Activated CD4-positive, alpha-beta T cell treated with anti-CD3 and anti-CD28 coated beads, Interleukin-2, amount 10 ng/mL, durations not matched to agents 24 days and 14 days (primary cell): ENCODE measurements at regions not wholly inside any gene's neighbourhood (a gene's known extent, or its start where the extent isn't known, plus 50 kb on each side); places are given as distances from the start of the nearest gene placed in this dataset.
A peak's percentile ranks its signal among the peaks of the same experiment; 100 is the strongest.

ENCODE experiments used
- DNase-seq: peaks from one replicate; pipeline ENCODE4 v3.0.0; 2022
- H3K27ac Mint-ChIP-seq: one replicate; pipeline ENCODE4 v1.8.0; 2022; ENCODE audit warnings: mild to moderate bottlenecking, mixed read lengths
- H3K27me3 Mint-ChIP-seq: one replicate; pipeline ENCODE4 v1.8.0; 2022; ENCODE audit warnings: mixed read lengths
- H3K36me3 Mint-ChIP-seq: one replicate; pipeline ENCODE4 v1.8.0; 2022; ENCODE audit warnings: low read depth, mild to moderate bottlenecking, mixed read lengths
- H3K4me1 Mint-ChIP-seq: one replicate; pipeline ENCODE4 v1.8.0; 2021; ENCODE audit warnings: mixed read lengths
- H3K4me3 Mint-ChIP-seq: one replicate; pipeline ENCODE4 v1.8.0; 2022; ENCODE audit warnings: mild to moderate bottlenecking, moderate library complexity, mixed read lengths
- H3K9me3 Mint-ChIP-seq: one replicate; pipeline ENCODE4 v1.8.0; 2021; ENCODE audit warnings: mixed read lengths
- intact Hi-C: fragments of 100-400 bp; cut with micrococcal nuclease; formaldehyde crosslinking; loops from one replicate; pipeline ENCODE4 v1.15.1; 2023

- no peaks in the 10 kb centered on the region for H3K36me3 Mint-ChIP-seq
- H3K9me3 Mint-ChIP-seq, result no peaks in the 10 kb centered on the region
- peaks cover 9% of the 10 kb centered on the region for H3K27me3 Mint-ChIP-seq
- H3K27ac Mint-ChIP-seq, result no peak overlapping the region
- no peak overlapping the region for H3K4me3 Mint-ChIP-seq
- DNase-seq, result no peak
- intact Hi-C loops, result no loop called here
- H3K4me1 Mint-ChIP-seq, result peaks cover 10% of the 10 kb centered on the region
Measured at GRCh38 chr13:31055589-31055988, 106.1 kb downstream of the HSPH1 start.

GRCh38 chr13:31054632-31055031 lies 107.1 kb downstream of the HSPH1 start:
- Mint-ChIP-seq H3K4me1 (peaks cover 13% of the 10 kb centered on the region), H3K4me3 (no peak overlapping the region), H3K27me3 (peaks cover 9% of the 10 kb centered on the region), H3K36me3 (no peaks in the 10 kb centered on the region), H3K9me3 (no peaks in the 10 kb centered on the region), H3K27ac (no peak overlapping the region)
- intact Hi-C loops, result no loop called here
- no peak for DNase-seq

- intact Hi-C loops, result no loop called here
- Mint-ChIP-seq H3K9me3 (no peaks in the 10 kb centered on the region), H3K4me1 (peaks cover 13% of the 10 kb centered on the region), H3K27me3 (peaks cover 9% of the 10 kb centered on the region), H3K27ac (no peak overlapping the region), H3K4me3 (no peak overlapping the region), H3K36me3 (no peaks in the 10 kb centered on the region)
- no peak for DNase-seq
Measured at GRCh38 chr13:31053896-31054295, 107.8 kb downstream of the HSPH1 start.

- Mint-ChIP-seq H3K4me1 (peaks cover 13% of the 10 kb centered on the region), H3K27me3 (peaks cover 9% of the 10 kb centered on the region), H3K4me3 (no peak overlapping the region), H3K27ac (no peak overlapping the region), H3K9me3 (no peaks in the 10 kb centered on the region), H3K36me3 (no peaks in the 10 kb centered on the region)
- intact Hi-C loops, result no loop called here
- no peak for DNase-seq
Measured at GRCh38 chr13:31053091-31053490, 108.6 kb downstream of the HSPH1 start.

GRCh38 chr13:31052478-31052877 lies 109.2 kb downstream of the HSPH1 start:
- H3K36me3 Mint-ChIP-seq, result no peaks in the 10 kb centered on the region
- intact Hi-C loops, result no loop called here
- peaks cover 9% of the 10 kb centered on the region for H3K27me3 Mint-ChIP-seq
- DNase-seq, result no peak
- H3K9me3 Mint-ChIP-seq, result no peaks in the 10 kb centered on the region
- no peak overlapping the region for H3K27ac Mint-ChIP-seq
- peaks cover 13% of the 10 kb centered on the region for H3K4me1 Mint-ChIP-seq
- H3K4me3 Mint-ChIP-seq, result no peak overlapping the region

- H3K4me1 Mint-ChIP-seq, result peaks cover 13% of the 10 kb centered on the region
- H3K9me3 Mint-ChIP-seq, result no peaks in the 10 kb centered on the region
- no peak overlapping the region for H3K4me3 Mint-ChIP-seq
- intact Hi-C loops, result no loop called here
- no peak overlapping the region for H3K27ac Mint-ChIP-seq
- H3K27me3 Mint-ChIP-seq, result peaks cover 9% of the 10 kb centered on the region
- no peaks in the 10 kb centered on the region for H3K36me3 Mint-ChIP-seq
- DNase-seq, result no peak
Measured at GRCh38 chr13:31051999-31052398, 109.7 kb downstream of the HSPH1 start.

- DNase-seq, result no peak
- intact Hi-C loops, result no loop called here
- H3K36me3 Mint-ChIP-seq, result no peaks in the 10 kb centered on the region
- H3K27ac Mint-ChIP-seq, result no peak overlapping the region
- H3K4me3 Mint-ChIP-seq, result no peak overlapping the region
- peaks cover 9% of the 10 kb centered on the region for H3K27me3 Mint-ChIP-seq
- H3K4me1 Mint-ChIP-seq, result peaks cover 14% of the 10 kb centered on the region
- no peaks in the 10 kb centered on the region for H3K9me3 Mint-ChIP-seq
Measured at GRCh38 chr13:31050486-31051400, 111.0 kb downstream of the HSPH1 start.

- Mint-ChIP-seq H3K27me3 (peaks cover 9% of the 10 kb centered on the region), H3K9me3 (no peaks in the 10 kb centered on the region), H3K36me3 (no peaks in the 10 kb centered on the region), H3K27ac (no peak overlapping the region), H3K4me3 (no peak overlapping the region), H3K4me1 (peaks cover 23% of the 10 kb centered on the region)
- intact Hi-C loops, result loop anchor here (5.0 to 10.0 kb wide), 5 partner anchors 152 to 1295 kb away; no protein-coding TSS in a partner anchor
- no peak for DNase-seq
Measured at GRCh38 chr13:31049833-31050232, 111.9 kb downstream of the HSPH1 start.

- H3K27me3 Mint-ChIP-seq, result peaks cover 11% of the 10 kb centered on the region
- DNase-seq, result no peak
- H3K4me3 Mint-ChIP-seq, result no peak overlapping the region
- peaks cover 30% of the 10 kb centered on the region for H3K4me1 Mint-ChIP-seq
- no peaks in the 10 kb centered on the region for H3K9me3 Mint-ChIP-seq
- no peaks in the 10 kb centered on the region for H3K36me3 Mint-ChIP-seq
- no peak overlapping the region for H3K27ac Mint-ChIP-seq
- intact Hi-C loops, result loop anchor here (5.0 to 10.0 kb wide), 5 partner anchors 153 to 1294 kb away; no protein-coding TSS in a partner anchor
Measured at GRCh38 chr13:31049083-31049482, 112.6 kb downstream of the HSPH1 start.

GRCh38 chr13:31048521-31048920 lies 113.2 kb downstream of the HSPH1 start:
- Mint-ChIP-seq H3K36me3 (no peaks in the 10 kb centered on the region), H3K27me3 (peaks cover 11% of the 10 kb centered on the region), H3K4me1 (peaks cover 34% of the 10 kb centered on the region), H3K9me3 (no peaks in the 10 kb centered on the region), H3K27ac (no peak overlapping the region), H3K4me3 (no peak overlapping the region)
- DNase-seq, result no peak
- intact Hi-C loops, result loop anchor here (5.0 to 10.0 kb wide), 5 partner anchors 154 to 1294 kb away; no protein-coding TSS in a partner anchor

GRCh38 chr13:31046711-31047279 lies 114.3 kb downstream of the TEX26 start:
- DNase-seq, result no peak
- Mint-ChIP-seq H3K36me3 (no peaks in the 10 kb centered on the region), H3K4me1 (peaks cover 48% of the 10 kb centered on the region), H3K4me3 (no peak overlapping the region), H3K27me3 (peaks cover 8% of the 10 kb centered on the region), H3K27ac (no peak overlapping the region), H3K9me3 (no peaks in the 10 kb centered on the region)
- intact Hi-C loops, result loop anchor here (5.0 to 10.0 kb wide), 5 partner anchors 156 to 1292 kb away; no protein-coding TSS in a partner anchor

GRCh38 chr13:31045286-31046081 lies 113.0 kb downstream of the TEX26 start:
- no peaks in the 10 kb centered on the region for H3K9me3 Mint-ChIP-seq
- H3K27ac Mint-ChIP-seq, result peak overlapping the region; percentile 91
- intact Hi-C loops, result loop anchor here (1.0 to 10.0 kb wide), 13 partner anchors 29 to 1291 kb away; partner anchors contain the start of gene USPL1
- peaks cover 5% of the 10 kb centered on the region for H3K27me3 Mint-ChIP-seq
- DNase-seq, result peak; percentile 91
- H3K4me1 Mint-ChIP-seq, result peaks cover 41% of the 10 kb centered on the region
- no peaks in the 10 kb centered on the region for H3K36me3 Mint-ChIP-seq
- peak overlapping the region; percentile 74 for H3K4me3 Mint-ChIP-seq

GRCh38 chr13:31044364-31045285 lies 112.2 kb downstream of the TEX26 start:
- H3K27me3 Mint-ChIP-seq, result peaks cover 4% of the 10 kb centered on the region
- intact Hi-C loops, result loop anchor here (1.0 to 10.0 kb wide), 17 partner anchors 30 to 1290 kb away; partner anchors contain the start of gene USPL1
- peak overlapping the region; percentile 74 for H3K4me3 Mint-ChIP-seq
- no peaks in the 10 kb centered on the region for H3K36me3 Mint-ChIP-seq
- peaks cover 48% of the 10 kb centered on the region for H3K4me1 Mint-ChIP-seq
- peak overlapping the region; percentile 91 for H3K27ac Mint-ChIP-seq
- peaks cover under 1% of the 10 kb centered on the region for H3K9me3 Mint-ChIP-seq
- peak; percentile 96 for DNase-seq
